Type B pancreatic cell (in vitro differentiated cells): ENCODE measurements at regions not wholly inside any gene's neighbourhood (a gene's known extent, or its start where the extent isn't known, plus 50 kb on each side); places are given as distances from the start of the nearest gene placed in this dataset.

Experiments used
- DNase-seq: peaks from one replicate; pipeline ENCODE4 v3.0.0; 2021; ENCODE audit warnings: mixed read lengths; ENCODE audit not compliant: unreplicated experiment; ENCODE audit errors: extremely low spot score
- H3K27ac Mint-ChIP-seq: 2 replicates; pipeline ENCODE4 v1.8.0; 2021; ENCODE audit warnings: mild to moderate bottlenecking, mixed read lengths
- H3K27me3 Mint-ChIP-seq: 2 replicates; pipeline ENCODE4 v1.8.0; 2021; ENCODE audit warnings: mixed read lengths
- H3K36me3 Mint-ChIP-seq: 2 replicates; pipeline ENCODE4 v1.8.0; 2021; ENCODE audit warnings: mixed read lengths
- H3K4me1 Mint-ChIP-seq: one replicate; pipeline ENCODE4 v1.8.0; 2021; ENCODE audit warnings: mixed read lengths; ENCODE audit not compliant: unreplicated experiment
- H3K4me3 Mint-ChIP-seq: 2 replicates; pipeline ENCODE4 v1.8.0; 2021; ENCODE audit warnings: mild to moderate bottlenecking, mixed read lengths
- H3K9me3 Mint-ChIP-seq: 2 replicates; pipeline ENCODE4 v1.8.0; 2021; ENCODE audit warnings: mixed read lengths
- TF ChIP-seq, protein P1 (sequence below): fragments of 200-600 bp; sonication (generic); conservative IDR thresholded peaks from 2 replicates; pipeline ENCODE4 v1.5.0; 2021; ENCODE audit warnings: antibody characterized with exemption, mild to moderate bottlenecking

DNA sequence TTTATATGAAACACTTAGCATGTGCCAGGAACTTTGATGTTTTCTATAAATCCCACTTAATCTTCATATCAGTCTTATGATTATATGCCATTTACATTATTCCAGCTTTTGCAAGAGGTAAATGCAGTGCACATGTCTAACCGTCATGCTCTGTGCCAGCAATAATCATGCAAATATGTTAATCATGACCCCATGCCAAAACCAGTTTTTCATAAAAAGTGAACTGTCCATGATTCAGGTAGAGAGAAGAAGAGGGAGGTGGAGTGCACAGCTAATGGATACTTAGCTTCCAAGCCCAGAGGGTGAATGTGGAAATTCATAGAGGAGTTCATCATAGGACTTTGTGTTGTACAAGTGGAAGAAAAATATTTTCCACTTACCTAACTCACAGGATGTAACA, 458.4 kb downstream of the TBC1D4 start:
- Mint-ChIP-seq H3K36me3 (no peaks in the 10 kb centered on the region), H3K27ac (no peak overlapping the region)
- TF ChIP-seq, protein P1, sequence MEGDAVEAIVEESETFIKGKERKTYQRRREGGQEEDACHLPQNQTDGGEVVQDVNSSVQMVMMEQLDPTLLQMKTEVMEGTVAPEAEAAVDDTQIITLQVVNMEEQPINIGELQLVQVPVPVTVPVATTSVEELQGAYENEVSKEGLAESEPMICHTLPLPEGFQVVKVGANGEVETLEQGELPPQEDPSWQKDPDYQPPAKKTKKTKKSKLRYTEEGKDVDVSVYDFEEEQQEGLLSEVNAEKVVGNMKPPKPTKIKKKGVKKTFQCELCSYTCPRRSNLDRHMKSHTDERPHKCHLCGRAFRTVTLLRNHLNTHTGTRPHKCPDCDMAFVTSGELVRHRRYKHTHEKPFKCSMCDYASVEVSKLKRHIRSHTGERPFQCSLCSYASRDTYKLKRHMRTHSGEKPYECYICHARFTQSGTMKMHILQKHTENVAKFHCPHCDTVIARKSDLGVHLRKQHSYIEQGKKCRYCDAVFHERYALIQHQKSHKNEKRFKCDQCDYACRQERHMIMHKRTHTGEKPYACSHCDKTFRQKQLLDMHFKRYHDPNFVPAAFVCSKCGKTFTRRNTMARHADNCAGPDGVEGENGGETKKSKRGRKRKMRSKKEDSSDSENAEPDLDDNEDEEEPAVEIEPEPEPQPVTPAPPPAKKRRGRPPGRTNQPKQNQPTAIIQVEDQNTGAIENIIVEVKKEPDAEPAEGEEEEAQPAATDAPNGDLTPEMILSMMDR: no peak

DNA sequence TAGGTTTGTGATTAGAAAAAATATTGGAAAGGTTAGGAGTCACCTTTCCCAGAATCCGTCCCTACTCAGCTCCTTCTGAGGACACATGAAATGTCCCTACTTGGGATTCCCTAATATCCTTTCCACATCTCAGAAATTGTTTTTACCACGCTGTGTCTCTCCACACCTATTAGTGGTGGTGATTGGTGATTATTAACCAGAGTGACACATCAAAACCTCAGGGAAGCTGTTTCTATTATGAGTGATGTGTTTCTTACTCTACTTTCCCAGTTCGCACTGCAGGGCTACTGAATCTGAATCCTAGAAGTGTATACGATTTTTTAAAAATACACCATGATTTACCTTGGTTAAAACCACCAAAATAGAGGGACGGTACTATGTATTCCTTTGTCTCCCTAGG, 460.8 kb downstream of the TBC1D4 start:
- no peak for DNase-seq
- no peaks in the 10 kb centered on the region for H3K4me1 Mint-ChIP-seq
- no peaks in the 10 kb centered on the region for H3K36me3 Mint-ChIP-seq
- no peak overlapping the region for H3K4me3 Mint-ChIP-seq
- TF ChIP-seq, protein P1: no peak
- H3K27ac Mint-ChIP-seq: no peak overlapping the region
- H3K27me3 Mint-ChIP-seq: no peaks in the 10 kb centered on the region
- H3K9me3 Mint-ChIP-seq: no peaks in the 10 kb centered on the region

More for the DNA sequence above, 458.4 kb downstream of the TBC1D4 start:
- H3K27me3 Mint-ChIP-seq: no peaks in the 10 kb centered on the region
- DNase-seq: no peak
- no peaks in the 10 kb centered on the region for H3K4me1 Mint-ChIP-seq
- H3K9me3 Mint-ChIP-seq: no peaks in the 10 kb centered on the region
- H3K4me3 Mint-ChIP-seq: no peak overlapping the region

DNA sequence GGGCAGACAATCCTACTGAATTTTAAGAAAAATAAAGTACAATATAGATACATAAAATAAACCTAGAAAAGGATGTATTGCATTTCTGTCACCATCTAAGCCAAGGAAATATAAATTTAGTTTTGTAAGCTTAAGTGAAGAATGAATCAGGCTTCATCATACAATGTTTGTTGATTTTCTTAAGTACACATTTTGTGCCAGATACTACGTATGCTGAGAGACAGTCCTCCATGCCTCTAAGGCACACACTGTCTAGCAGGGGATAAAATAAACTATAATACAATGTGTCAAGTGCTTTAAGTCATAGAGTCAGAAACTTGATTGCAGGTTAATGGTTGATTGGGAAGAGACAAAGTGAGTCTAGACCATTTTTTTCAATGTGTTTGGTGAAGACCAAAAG, 465.7 kb downstream of the TBC1D4 start:
- H3K9me3 Mint-ChIP-seq: no peaks in the 10 kb centered on the region
- H3K27me3 Mint-ChIP-seq: no peaks in the 10 kb centered on the region
- TF ChIP-seq, protein P1: no peak
- no peak overlapping the region for H3K27ac Mint-ChIP-seq
- no peaks in the 10 kb centered on the region for H3K36me3 Mint-ChIP-seq
- no peak overlapping the region for H3K4me3 Mint-ChIP-seq
- no peak for DNase-seq
- H3K4me1 Mint-ChIP-seq: no peaks in the 10 kb centered on the region

DNA sequence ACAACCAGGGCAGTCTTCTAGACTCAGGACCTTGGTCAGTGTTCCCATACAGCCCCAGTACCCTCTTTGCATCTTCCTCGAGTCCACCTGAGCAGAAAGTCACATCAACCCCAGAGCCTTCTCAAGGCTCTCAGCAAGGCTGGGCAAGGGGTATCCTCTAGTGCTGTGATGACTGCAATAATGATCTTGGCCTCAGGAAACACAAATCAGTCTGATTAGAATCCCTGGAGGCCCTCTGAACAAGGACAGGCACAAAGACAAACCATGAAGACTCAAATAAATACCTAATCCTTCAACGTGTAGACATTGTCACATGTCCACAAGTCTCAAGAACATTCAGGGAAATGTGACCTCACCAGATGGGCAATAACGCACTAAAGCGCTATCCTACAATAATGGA, 468.2 kb downstream of the TBC1D4 start:
- H3K4me1 Mint-ChIP-seq: no peaks in the 10 kb centered on the region
- DNase-seq: no peak
- H3K9me3 Mint-ChIP-seq: no peaks in the 10 kb centered on the region
- peaks cover 4% of the 10 kb centered on the region for H3K27me3 Mint-ChIP-seq
- H3K27ac Mint-ChIP-seq: no peak overlapping the region
- no peak overlapping the region for H3K4me3 Mint-ChIP-seq
- H3K36me3 Mint-ChIP-seq: no peaks in the 10 kb centered on the region
- TF ChIP-seq, protein P1: no peak

DNA sequence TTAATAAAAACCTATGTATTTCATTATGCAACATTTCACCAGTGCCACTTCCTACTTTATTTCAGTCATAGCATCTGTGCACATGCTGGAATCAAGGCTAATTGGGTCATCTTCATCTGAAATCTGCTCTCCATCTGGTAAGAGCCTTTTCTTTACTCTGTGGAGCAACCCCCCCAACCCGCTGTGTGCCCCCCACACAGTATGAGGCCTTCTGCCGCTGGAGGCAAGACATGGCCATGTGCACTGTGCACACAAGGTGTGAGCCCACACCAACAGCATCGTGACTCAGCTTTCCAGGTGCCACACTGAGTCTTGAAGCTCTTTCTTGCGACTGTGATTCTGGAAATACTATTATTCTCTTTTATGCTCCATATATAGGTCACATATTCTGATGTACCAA, 471.0 kb downstream of the TBC1D4 start:
- Mint-ChIP-seq H3K9me3 (no peaks in the 10 kb centered on the region), H3K36me3 (no peaks in the 10 kb centered on the region), H3K27me3 (peaks cover 4% of the 10 kb centered on the region), H3K27ac (no peak overlapping the region), H3K4me3 (no peak overlapping the region), H3K4me1 (peaks cover 4% of the 10 kb centered on the region)
- TF ChIP-seq, protein P1: no peak
- no peak for DNase-seq

DNA sequence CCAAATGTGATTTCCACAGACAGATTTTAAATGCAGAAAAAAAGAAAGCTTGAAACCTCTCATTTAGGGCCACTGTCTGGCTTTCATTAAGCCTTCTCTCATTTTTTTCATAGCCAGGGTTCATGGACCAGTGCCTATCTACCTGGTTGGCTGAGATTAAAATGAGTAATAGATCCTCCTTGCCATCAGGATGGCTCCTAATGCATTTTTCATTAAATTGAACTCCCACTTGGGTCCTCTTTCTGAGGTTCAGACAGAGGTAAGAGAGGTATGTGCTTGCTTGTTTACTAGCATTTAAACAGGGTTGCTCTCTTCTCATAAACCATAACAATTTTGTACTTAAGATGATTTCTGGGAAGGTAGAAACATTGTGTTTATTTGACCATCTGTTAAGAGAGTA, 473.0 kb downstream of the TBC1D4 start:
- Mint-ChIP-seq H3K27me3 (peaks cover 4% of the 10 kb centered on the region), H3K27ac (no peak overlapping the region), H3K36me3 (no peaks in the 10 kb centered on the region), H3K4me1 (peaks cover 4% of the 10 kb centered on the region), H3K4me3 (no peak overlapping the region), H3K9me3 (no peaks in the 10 kb centered on the region)
- TF ChIP-seq, protein P1: no peak
- DNase-seq: no peak
